Brain microvascular endothelial cell (primary cell): ENCODE measurements at regions not wholly inside any gene's neighbourhood (a gene's known extent, or its start where the extent isn't known, plus 50 kb on each side); places are given as distances from the start of the nearest gene placed in this dataset.
"Not testable (repeated sequence)": the region's sequence is repeated elsewhere in the genome, so short reads cannot be mapped to it uniquely, and the experiment has no call there.

ENCODE experiments used
- DNase-seq: peaks from one replicate; pipeline ENCODE4 v3.0.0-alpha.2; 2020
- H3K27ac ChIP-seq: fragments of 250-450 bp; sonication (Bioruptor Pico); 2 replicates; pipeline ENCODE4 v1.5.1; 2020; ENCODE audit warnings: mild to moderate bottlenecking, moderate library complexity
- H3K27me3 ChIP-seq: fragments of 250-450 bp; sonication (Bioruptor Pico); replicated peaks from 2 replicates; pipeline ENCODE4 v1.5.1; 2020; ENCODE audit warnings: mild to moderate bottlenecking
- H3K36me3 ChIP-seq: fragments of 250-450 bp; sonication (Bioruptor Pico); replicated peaks from 2 replicates; pipeline ENCODE4 v1.5.1; 2020; ENCODE audit warnings: mild to moderate bottlenecking
- H3K4me3 ChIP-seq: 2 replicates; pipeline ENCODE4 v1.5.1; 2011; ENCODE audit warnings: low read depth, mild to moderate bottlenecking, control low read depth, low read length, moderate library complexity
- CTCF ChIP-seq: IDR thresholded peaks from 2 replicates; pipeline ENCODE4 v1.5.1; 2011; ENCODE audit warnings: low read depth, mild to moderate bottlenecking, moderate library complexity, low read length, control low read depth, inconsistent platforms; ENCODE audit errors: missing control alignments
- in situ Hi-C: cut with HindIII; loops from 2 replicates; pipeline ENCODE4 v1.10.0; 2017; ENCODE audit warnings: low sequenced_read_pairs, low pct_ligation_motif_present

- no peak overlapping the region for H3K4me3 ChIP-seq
- TF ChIP-seq CTCF: no peak
- H3K27me3 ChIP-seq: no peaks in the 10 kb centered on the region
- no peaks in the 10 kb centered on the region for H3K36me3 ChIP-seq
- H3K27ac ChIP-seq: no peak overlapping the region
- in situ Hi-C loops: no loop called here
- no peak for DNase-seq
These were observed 395.8 kb downstream of the NAF1 start for GRCh38 chr4:162770761-162771490.

GRCh38 chr4:162767083-162767482 lies 399.6 kb downstream of the NAF1 start:
- in situ Hi-C loops: no loop called here
- no peak for TF ChIP-seq CTCF
- no peaks in the 10 kb centered on the region for H3K36me3 ChIP-seq
- H3K27me3 ChIP-seq: no peaks in the 10 kb centered on the region
- no peak overlapping the region for H3K4me3 ChIP-seq
- no peak overlapping the region for H3K27ac ChIP-seq
- no peak for DNase-seq

GRCh38 chr4:162761965-162762364 lies 404.7 kb downstream of the NAF1 start:
- Histone ChIP-seq H3K4me3 (no peak overlapping the region), H3K36me3 (no peaks in the 10 kb centered on the region), H3K27me3 (no peaks in the 10 kb centered on the region), H3K27ac (no peak overlapping the region)
- in situ Hi-C loops: no loop called here
- DNase-seq: no peak
- no peak for TF ChIP-seq CTCF

- in situ Hi-C loops: not testable (repeated sequence)
These were observed 426.5 kb downstream of the NAF1 start for GRCh38 chr4:162740228-162740627.

GRCh38 chr4:162739596-162739995 lies 427.1 kb downstream of the NAF1 start:
- H3K27ac ChIP-seq, H3K4me3 ChIP-seq, H3K27me3 ChIP-seq, in situ Hi-C loops, DNase-seq, H3K36me3 ChIP-seq: not testable (repeated sequence)

More at GRCh38 chr4:162740228-162740627, 426.5 kb downstream of the NAF1 start:
- not testable (repeated sequence) for H3K27me3 ChIP-seq, H3K4me3 ChIP-seq, H3K36me3 ChIP-seq, DNase-seq, H3K27ac ChIP-seq

GRCh38 chr4:162732876-162733275 lies 433.8 kb downstream of the NAF1 start:
- no peaks in the 10 kb centered on the region for H3K36me3 ChIP-seq
- DNase-seq: no peak
- H3K27me3 ChIP-seq: no peaks in the 10 kb centered on the region
- TF ChIP-seq CTCF: no peak
- no peak overlapping the region for H3K27ac ChIP-seq
- H3K4me3 ChIP-seq: no peak overlapping the region
- in situ Hi-C loops: no loop called here

- TF ChIP-seq CTCF: no peak
- in situ Hi-C loops: no loop called here
- DNase-seq: no peak
- H3K36me3 ChIP-seq: no peaks in the 10 kb centered on the region
- no peak overlapping the region for H3K27ac ChIP-seq
- H3K4me3 ChIP-seq: no peak overlapping the region
- no peaks in the 10 kb centered on the region for H3K27me3 ChIP-seq
These were observed 438.9 kb downstream of the NAF1 start for GRCh38 chr4:162727766-162728165.
